Neural progenitor cell (in vitro differentiated cells): ENCODE measurements at regions not wholly inside any gene's neighbourhood (a gene's known extent, or its start where the extent isn't known, plus 50 kb on each side); places are given as distances from the start of the nearest gene placed in this dataset.

ENCODE experiments used
- CTCF ChIP-seq: fragments of 200-600 bp; sonication (generic); IDR thresholded peaks from 2 replicates; pipeline ENCODE4 v1.5.1; 2017; ENCODE audit warnings: antibody characterized with exemption, mild to moderate bottlenecking
- EZH2 ChIP-seq: fragments of 200-600 bp; sonication (generic); IDR thresholded peaks from 2 replicates; pipeline ENCODE4 v1.6.1; 2017; ENCODE audit warnings: antibody characterized with exemption, mild to moderate bottlenecking, moderate library complexity
- EZH2phosphoT487 ChIP-seq: fragments of 200-600 bp; sonication (generic); IDR thresholded peaks from 2 replicates; pipeline ENCODE4 v1.6.1; 2017; ENCODE audit warnings: antibody characterized with exemption

DNA sequence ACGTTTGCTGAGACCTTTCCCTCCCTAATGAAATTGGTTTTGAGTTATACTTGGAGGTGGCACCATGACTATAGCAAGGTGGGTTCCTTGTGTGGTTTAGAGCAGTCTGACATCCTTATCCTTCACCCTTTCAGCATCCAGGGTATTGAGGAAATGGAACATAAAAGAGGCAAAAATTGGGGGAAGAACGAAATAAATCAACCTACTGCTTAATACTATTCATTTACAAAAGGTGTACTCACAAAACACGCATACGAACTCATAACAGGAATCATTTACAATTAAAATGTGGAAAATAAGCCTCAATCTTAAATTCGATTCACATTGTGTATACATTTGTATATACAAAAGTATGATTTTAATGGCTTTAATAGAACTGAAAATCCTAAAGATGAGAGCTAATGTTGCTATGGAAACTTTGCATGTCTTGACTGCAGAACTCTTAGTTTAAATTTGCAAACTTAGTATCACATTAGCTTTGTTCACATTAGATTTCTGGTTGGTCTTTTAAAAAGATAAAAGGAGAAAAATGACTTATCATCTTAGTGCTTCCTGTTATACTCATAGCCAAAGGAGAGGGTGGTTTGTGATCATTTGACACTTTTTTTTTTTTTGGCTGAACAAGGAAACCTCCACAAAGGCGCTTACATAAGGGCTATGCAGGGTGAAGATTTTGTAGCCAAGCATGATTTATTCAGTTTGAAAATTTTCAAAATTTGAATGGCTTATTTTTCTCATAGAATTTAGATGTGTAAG is 76.1 kb upstream of the ATXN1 start:
- no peak for TF ChIP-seq CTCF
- TF ChIP-seq EZH2 = no peak
- TF ChIP-seq EZH2phosphoT487 = no peak
